Suprapubic skin (tissue), 4 donors: ENCODE measurements at regions not wholly inside any gene's neighbourhood (a gene's known extent, or its start where the extent isn't known, plus 50 kb on each side); places are given as distances from the start of the nearest gene placed in this dataset.

ENCODE experiments used
- DNase-seq, 2 donors: peaks; one replicate each; pipeline ENCODE4 v3.0.0-alpha.2; 2019; ENCODE audit warnings: low spot score in 2 of 2
- H3K27ac ChIP-seq: fragments of 200-600 bp; sonication (generic); one replicate; pipeline ENCODE4 v1.5.1; 2019
- H3K27me3 ChIP-seq: fragments of 200-600 bp; sonication (generic); one replicate; pipeline ENCODE4 v1.5.1; 2019
- H3K36me3 ChIP-seq: fragments of 200-600 bp; sonication (generic); one replicate; pipeline ENCODE4 v1.5.1; 2019
- H3K4me1 ChIP-seq: fragments of 200-600 bp; sonication (generic); one replicate; pipeline ENCODE4 v1.5.1; 2019
- H3K4me3 ChIP-seq: fragments of 200-600 bp; sonication (generic); one replicate; pipeline ENCODE4 v1.5.1; 2019; ENCODE audit warnings: mild to moderate bottlenecking
- H3K9me3 ChIP-seq: fragments of 200-600 bp; sonication (generic); one replicate; pipeline ENCODE4 v1.5.1; 2019
- EP300 ChIP-seq: sonication (generic); formaldehyde crosslinking; IDR thresholded peaks from one replicate; pipeline ENCODE4 v1.6.1; 2017; ENCODE audit warnings: antibody characterized with exemption
- POLR2A ChIP-seq, 2 donors: fragments of 450-650 bp; IDR thresholded peaks; one replicate each; pipeline ENCODE4 v1.6.1; 2017; ENCODE audit warnings: antibody characterized with exemption in 2 of 2, mild to moderate bottlenecking in 2 of 2, moderate library complexity in 2 of 2
- POLR2AphosphoS5 ChIP-seq, 3 donors: sonication (generic); formaldehyde crosslinking; IDR thresholded peaks; one replicate each; pipeline ENCODE4 v1.6.1; 2017; ENCODE audit warnings: antibody characterized with exemption in 3 of 3
- WGBS: methylation state at CpG from one replicate; pipeline ENCODE4 v1.1.5; 2018; 5-methylcytosine and 5-hydroxymethylcytosine counted together
- TF ChIP-seq, protein P1 (sequence below), 2 donors: fragments of 200-600 bp in 1 of 2; fragments of 450-650 bp in 1 of 2; sonication (generic) in 1 of 2; IDR thresholded peaks; one replicate each; pipeline ENCODE4 v1.5.1; 2016 to 2019; ENCODE audit warnings: antibody characterized with exemption in 2 of 2, mild to moderate bottlenecking in 1 of 2, moderate library complexity in 1 of 2

DNA sequence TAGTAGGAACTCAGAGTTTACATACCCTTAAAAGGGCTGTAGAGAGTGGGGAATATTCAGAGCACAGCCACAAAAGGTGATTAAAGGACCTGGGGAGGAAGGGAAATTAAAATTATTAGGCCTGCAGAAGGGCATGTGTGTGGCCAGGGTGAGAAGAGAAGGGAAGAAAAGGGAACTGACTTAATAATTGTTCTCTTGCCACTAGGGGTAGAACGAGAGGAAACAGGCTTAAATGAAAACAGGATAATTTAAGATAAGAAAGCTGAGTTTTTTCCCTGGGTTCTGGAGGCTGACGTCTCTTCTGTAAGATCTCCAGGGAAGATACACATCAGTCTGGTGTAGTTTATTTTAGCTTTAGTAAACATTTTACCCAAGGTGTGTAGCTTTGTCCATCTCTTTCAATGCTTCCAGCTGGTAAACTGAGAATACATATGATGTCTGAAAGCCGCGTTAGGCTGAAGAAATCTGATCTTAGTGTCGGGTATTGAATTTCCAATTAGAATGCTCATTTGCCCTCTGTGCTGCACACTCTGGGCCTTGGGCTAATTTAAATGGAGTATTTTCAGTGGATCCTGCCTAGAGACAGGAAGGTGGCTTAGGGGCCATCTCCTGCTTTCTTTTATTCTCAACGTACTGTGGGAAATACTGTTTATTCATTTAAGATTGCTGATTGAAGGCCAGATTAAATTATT, 416.8 kb downstream of the TMEM38B start:
- H3K4me3 ChIP-seq: no peak overlapping the region
- 54% methylated on average over 6 of the region's 6 CpGs for WGBS
- H3K36me3 ChIP-seq: no peaks in the 10 kb centered on the region
- no peak overlapping the region for H3K27ac ChIP-seq
- no peaks in the 10 kb centered on the region for H3K9me3 ChIP-seq
- no peaks in the 10 kb centered on the region for H3K27me3 ChIP-seq
- DNase-seq: no peak
- H3K4me1 ChIP-seq: no peaks in the 10 kb centered on the region
- TF ChIP-seq, protein P1, sequence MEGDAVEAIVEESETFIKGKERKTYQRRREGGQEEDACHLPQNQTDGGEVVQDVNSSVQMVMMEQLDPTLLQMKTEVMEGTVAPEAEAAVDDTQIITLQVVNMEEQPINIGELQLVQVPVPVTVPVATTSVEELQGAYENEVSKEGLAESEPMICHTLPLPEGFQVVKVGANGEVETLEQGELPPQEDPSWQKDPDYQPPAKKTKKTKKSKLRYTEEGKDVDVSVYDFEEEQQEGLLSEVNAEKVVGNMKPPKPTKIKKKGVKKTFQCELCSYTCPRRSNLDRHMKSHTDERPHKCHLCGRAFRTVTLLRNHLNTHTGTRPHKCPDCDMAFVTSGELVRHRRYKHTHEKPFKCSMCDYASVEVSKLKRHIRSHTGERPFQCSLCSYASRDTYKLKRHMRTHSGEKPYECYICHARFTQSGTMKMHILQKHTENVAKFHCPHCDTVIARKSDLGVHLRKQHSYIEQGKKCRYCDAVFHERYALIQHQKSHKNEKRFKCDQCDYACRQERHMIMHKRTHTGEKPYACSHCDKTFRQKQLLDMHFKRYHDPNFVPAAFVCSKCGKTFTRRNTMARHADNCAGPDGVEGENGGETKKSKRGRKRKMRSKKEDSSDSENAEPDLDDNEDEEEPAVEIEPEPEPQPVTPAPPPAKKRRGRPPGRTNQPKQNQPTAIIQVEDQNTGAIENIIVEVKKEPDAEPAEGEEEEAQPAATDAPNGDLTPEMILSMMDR (IDR thresholded peaks at IDR 0.05): no peak
- TF ChIP-seq POLR2AphosphoS5 (IDR thresholded peaks at IDR 0.05): no peak
- TF ChIP-seq EP300: no peak
- no peak for TF ChIP-seq POLR2A (IDR thresholded peaks at IDR 0.05)

DNA sequence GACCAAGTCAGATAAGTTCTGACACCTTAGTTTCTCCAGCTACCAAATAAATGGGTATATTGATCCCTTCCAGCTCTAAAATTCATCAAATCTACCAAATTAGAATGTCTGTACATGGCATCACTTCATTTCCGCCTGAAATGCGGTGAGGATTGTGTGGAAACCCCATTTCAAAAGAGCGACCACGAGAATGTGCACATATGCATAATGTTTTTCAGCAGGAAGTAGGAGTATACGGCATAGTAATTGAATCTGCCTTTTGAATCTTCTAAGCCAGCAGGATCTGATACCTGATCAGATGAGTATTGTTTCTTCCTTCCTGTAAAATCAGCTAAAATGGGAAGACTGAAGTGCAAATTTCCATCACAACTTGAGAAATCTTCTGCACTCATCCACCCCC, 418.6 kb downstream of the TMEM38B start:
- Histone ChIP-seq H3K27ac (no peak overlapping the region), H3K36me3 (no peaks in the 10 kb centered on the region), H3K4me1 (no peaks in the 10 kb centered on the region), H3K9me3 (no peaks in the 10 kb centered on the region), H3K27me3 (no peaks in the 10 kb centered on the region), H3K4me3 (no peak overlapping the region)
- no peak for DNase-seq
- TF ChIP-seq POLR2AphosphoS5 (IDR thresholded peaks at IDR 0.05) (no peak), EP300 (no peak), POLR2A (IDR thresholded peaks at IDR 0.05) (no peak)
- TF ChIP-seq, protein P1 (IDR thresholded peaks at IDR 0.05): no peak
- WGBS: 67% methylated on average over 5 of the region's 5 CpGs

DNA sequence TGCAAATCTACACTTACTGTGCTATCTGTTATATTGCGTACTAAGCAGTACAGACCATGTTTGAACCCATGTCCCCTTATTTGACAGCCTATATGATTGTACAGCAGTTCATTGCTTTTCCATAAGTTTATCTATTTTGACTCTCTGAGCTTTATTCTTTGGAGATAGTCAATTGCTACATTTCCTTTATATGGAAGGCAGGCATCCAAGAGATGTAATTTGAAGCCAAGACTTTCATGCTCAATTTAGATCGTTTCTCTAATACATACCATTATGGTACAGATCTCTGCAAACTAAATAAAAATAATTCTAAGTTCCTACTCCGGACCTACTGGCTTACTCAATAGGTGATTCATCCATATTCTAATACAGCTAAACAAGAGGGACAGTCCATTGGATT, 424.8 kb downstream of the TMEM38B start:
- DNase-seq: no peak
- Histone ChIP-seq H3K4me1 (no peaks in the 10 kb centered on the region), H3K9me3 (no peaks in the 10 kb centered on the region), H3K27me3 (no peaks in the 10 kb centered on the region), H3K36me3 (no peaks in the 10 kb centered on the region), H3K27ac (no peak overlapping the region), H3K4me3 (no peak overlapping the region)
- TF ChIP-seq, protein P1 (IDR thresholded peaks at IDR 0.05): no peak
- no peak for TF ChIP-seq EP300
- TF ChIP-seq POLR2AphosphoS5 (IDR thresholded peaks at IDR 0.05): no peak
- TF ChIP-seq POLR2A (IDR thresholded peaks at IDR 0.05): no peak
- 61% methylated on average over 3 of the region's 3 CpGs for WGBS

DNA sequence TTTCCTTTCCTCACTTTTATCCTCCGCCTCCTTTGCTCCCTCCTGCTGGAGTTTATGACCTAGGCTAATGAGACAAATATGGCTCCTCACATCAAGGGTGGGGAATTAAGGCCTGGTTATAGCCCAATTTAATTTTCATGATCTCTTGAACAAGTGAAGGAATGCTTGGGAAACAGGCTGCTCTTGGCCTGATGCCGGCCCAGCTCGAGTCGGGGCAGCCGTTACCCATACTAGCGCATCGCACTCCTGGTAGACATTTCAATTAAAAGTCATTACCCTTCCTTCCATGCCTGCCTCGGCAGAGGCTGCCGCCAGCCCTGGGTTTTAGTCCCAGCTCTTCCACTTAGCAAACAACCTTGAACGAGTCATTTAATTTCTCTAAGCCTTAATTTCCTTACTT, 425.7 kb downstream of the TMEM38B start:
- no peaks in the 10 kb centered on the region for H3K27me3 ChIP-seq
- H3K4me1 ChIP-seq: no peaks in the 10 kb centered on the region
- H3K4me3 ChIP-seq: no peak overlapping the region
- 87% methylated on average over 10 of the region's 10 CpGs for WGBS
- DNase-seq: no peak
- no peaks in the 10 kb centered on the region for H3K36me3 ChIP-seq
- no peak overlapping the region for H3K27ac ChIP-seq
- no peak for TF ChIP-seq EP300
- no peak for TF ChIP-seq POLR2A (IDR thresholded peaks at IDR 0.05)
- no peaks in the 10 kb centered on the region for H3K9me3 ChIP-seq

DNA sequence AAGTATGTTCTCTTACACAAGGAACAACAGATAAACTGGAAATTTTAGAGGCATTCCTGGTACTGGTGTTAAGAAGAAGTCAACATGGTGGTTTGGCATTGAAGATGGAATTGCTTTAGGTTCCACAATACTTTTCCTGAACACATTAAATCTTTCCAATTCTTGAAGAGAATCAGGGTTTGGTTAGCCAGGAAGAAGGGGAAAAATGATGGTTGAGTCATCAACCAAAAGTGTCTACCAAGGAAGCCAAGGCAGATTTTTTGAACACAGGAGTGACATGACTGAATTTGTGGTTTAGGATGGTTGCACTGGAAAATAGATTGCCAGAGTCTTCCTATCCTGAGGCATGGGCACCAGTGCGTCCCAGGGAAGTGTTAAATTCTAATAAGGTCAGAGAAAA, 433.4 kb downstream of the TMEM38B start:
- no peaks in the 10 kb centered on the region for H3K27me3 ChIP-seq
- H3K9me3 ChIP-seq: no peaks in the 10 kb centered on the region
- no peak overlapping the region for H3K27ac ChIP-seq
- 76% methylated on average over 1 of the region's 1 CpG for WGBS
- H3K4me3 ChIP-seq: no peak overlapping the region
- no peaks in the 10 kb centered on the region for H3K4me1 ChIP-seq
- TF ChIP-seq POLR2A (IDR thresholded peaks at IDR 0.05) (no peak), EP300 (no peak), POLR2AphosphoS5 (IDR thresholded peaks at IDR 0.05) (no peak)
- TF ChIP-seq, protein P1 (IDR thresholded peaks at IDR 0.05): no peak
- DNase-seq: no peak
- H3K36me3 ChIP-seq: no peaks in the 10 kb centered on the region

DNA sequence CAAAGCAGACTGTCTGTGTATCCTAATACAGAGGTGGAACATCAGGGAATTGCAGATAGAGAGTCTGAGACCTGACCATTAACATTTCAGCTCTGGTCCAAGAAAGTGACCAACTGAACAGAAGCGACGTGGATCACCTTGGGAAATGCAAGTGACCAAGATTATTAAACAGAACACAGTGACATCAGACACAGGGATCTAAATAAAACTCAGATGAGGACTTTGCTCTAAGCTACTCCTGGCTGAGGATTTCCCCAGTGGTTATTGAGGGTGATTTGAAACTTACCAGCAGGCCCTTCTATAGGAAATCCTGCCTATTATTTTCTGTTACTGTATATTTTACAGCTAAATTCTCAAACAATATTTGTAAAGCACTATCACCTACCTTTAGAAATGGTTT, 436.0 kb downstream of the TMEM38B start:
- H3K36me3 ChIP-seq: no peaks in the 10 kb centered on the region
- no peaks in the 10 kb centered on the region for H3K27me3 ChIP-seq
- H3K4me3 ChIP-seq: no peak overlapping the region
- H3K27ac ChIP-seq: no peak overlapping the region
- DNase-seq: no peak
- H3K9me3 ChIP-seq: no peaks in the 10 kb centered on the region
- H3K4me1 ChIP-seq: no peaks in the 10 kb centered on the region
- WGBS: 96% methylated on average over 2 of the region's 2 CpGs
- TF ChIP-seq, protein P1 (IDR thresholded peaks at IDR 0.05): no peak
- TF ChIP-seq EP300 (no peak), POLR2A (IDR thresholded peaks at IDR 0.05) (no peak), POLR2AphosphoS5 (IDR thresholded peaks at IDR 0.05) (no peak)
